ENCODE measurements at regions not wholly inside any gene's neighbourhood (a gene's known extent, or its start where the extent isn't known, plus 50 kb on each side); places are given as distances from the start of the nearest gene placed in this dataset.

- H2AFZ ChIP-seq (ENCODE audit: low read length): no peak overlapping the region
- CTCF ChIA-PET: no interaction called here
- BruUV-seq (replicated peaks): no TSS peak
Measured at GRCh38 chr6:128743974-128744765, 138.8 kb upstream of the LAMA2 start.

GRCh38 chr6:128742900-128743299 is 140.0 kb upstream of the LAMA2 start:
- no TSS peak for BruUV-seq (replicated peaks)
- Histone ChIP-seq H2AFZ (ENCODE audit: low read length) (no peak overlapping the region), H3K27me3 (ENCODE audit: low read length) (no peaks in the 10 kb centered on the region), H3K79me2 (ENCODE audit: low read length) (no peaks in the 10 kb centered on the region), H3K9me3 (ENCODE audit: low read length) (no peaks in the 10 kb centered on the region), H3K4me3 (ENCODE audit: low read length) (no peak overlapping the region), H3K9ac (ENCODE audit: low read length) (no peak overlapping the region), H3K27ac (ENCODE audit: low read length) (no peak overlapping the region), H4K20me1 (ENCODE audit: low read length) (no peaks in the 10 kb centered on the region), H3K4me2 (ENCODE audit: low read length) (no peak overlapping the region), H3K9me2 (replicated peaks; ENCODE audit: low read length) (no peaks in the 10 kb centered on the region), H3F3A (ENCODE audit: low read length, unreplicated experiment) (no peaks in the 10 kb centered on the region), H3K36me3 (ENCODE audit: low read depth, low read length) (no peaks in the 10 kb centered on the region), H3K4me1 (ENCODE audit: insufficient read depth, low read length) (peaks cover 16% of the 10 kb centered on the region)
- ATAC-seq: no peak
- ChIA-PET CTCF (no interaction called here), POLR2A (ENCODE audit: unreplicated experiment) (no interaction called here)
- DNase-seq: no peak
- intact Hi-C loops (cut with micrococcal nuclease): no loop called here
- TF ChIP-seq EZH2phosphoT487 (IDR thresholded peaks at IDR 0.05; ENCODE audit: borderline replicate concordance, low read length): no peak

More at GRCh38 chr6:128743974-128744765, 138.8 kb upstream of the LAMA2 start:
- no peaks in the 10 kb centered on the region for H3K27me3 ChIP-seq (ENCODE audit: low read length)
- no peak overlapping the region for H3K4me3 ChIP-seq (ENCODE audit: low read length)
- H3K9ac ChIP-seq (ENCODE audit: low read length): no peak overlapping the region
- no peaks in the 10 kb centered on the region for H4K20me1 ChIP-seq (ENCODE audit: low read length)
- intact Hi-C loops (cut with micrococcal nuclease): no loop called here
- no peak for TF ChIP-seq EZH2 (IDR thresholded peaks at IDR 0.05; ENCODE audit: low read length, unreplicated experiment)
- TF ChIP-seq CTCF (conservative IDR thresholded peaks at IDR 0.05; ENCODE audit: low read depth, low read length): no peak
- no peak for TF ChIP-seq EZH2phosphoT487 (IDR thresholded peaks at IDR 0.05; ENCODE audit: borderline replicate concordance, low read length)
- H3F3A ChIP-seq (ENCODE audit: low read length, unreplicated experiment): no peaks in the 10 kb centered on the region
- ATAC-seq (no peak), DNase-seq (no peak)
- H3K9me3 ChIP-seq (ENCODE audit: low read length): no peaks in the 10 kb centered on the region
- H3K4me1 ChIP-seq (ENCODE audit: insufficient read depth, low read length): peaks cover 5% of the 10 kb centered on the region
- H3K27ac ChIP-seq (ENCODE audit: low read length): no peak overlapping the region
- H3K79me2 ChIP-seq (ENCODE audit: low read length): no peaks in the 10 kb centered on the region
- H3K4me2 ChIP-seq (ENCODE audit: low read length): no peak overlapping the region
- no peaks in the 10 kb centered on the region for H3K9me2 ChIP-seq (replicated peaks; ENCODE audit: low read length)
- POLR2A ChIA-PET (ENCODE audit: unreplicated experiment): interaction anchor here (0.6 kb wide), 1 partner anchor 621 kb away, joined by 3 read pairs; no protein-coding TSS in a partner anchor
- no peaks in the 10 kb centered on the region for H3K36me3 ChIP-seq (ENCODE audit: low read depth, low read length)

GRCh38 chr6:128740951-128741350 is 142.0 kb upstream of the LAMA2 start:
- Histone ChIP-seq H3F3A (ENCODE audit: low read length, unreplicated experiment) (no peaks in the 10 kb centered on the region), H3K27ac (ENCODE audit: low read length) (no peak overlapping the region), H3K4me2 (ENCODE audit: low read length) (no peak overlapping the region), H3K4me3 (ENCODE audit: low read length) (no peak overlapping the region), H2AFZ (ENCODE audit: low read length) (no peak overlapping the region), H3K36me3 (ENCODE audit: low read depth, low read length) (no peaks in the 10 kb centered on the region), H3K4me1 (ENCODE audit: insufficient read depth, low read length) (peaks cover 20% of the 10 kb centered on the region), H3K27me3 (ENCODE audit: low read length) (no peaks in the 10 kb centered on the region), H3K9ac (ENCODE audit: low read length) (no peak overlapping the region), H3K79me2 (ENCODE audit: low read length) (no peaks in the 10 kb centered on the region), H4K20me1 (ENCODE audit: low read length) (no peaks in the 10 kb centered on the region), H3K9me3 (ENCODE audit: low read length) (no peaks in the 10 kb centered on the region), H3K9me2 (replicated peaks; ENCODE audit: low read length) (no peaks in the 10 kb centered on the region)
- ChIA-PET POLR2A (ENCODE audit: unreplicated experiment) (no interaction called here), CTCF (no interaction called here)
- no peak for TF ChIP-seq EZH2 (IDR thresholded peaks at IDR 0.05; ENCODE audit: low read length, unreplicated experiment)
- TF ChIP-seq EZH2phosphoT487 (IDR thresholded peaks at IDR 0.05; ENCODE audit: borderline replicate concordance, low read length): no peak
- TF ChIP-seq CTCF (conservative IDR thresholded peaks at IDR 0.05; ENCODE audit: low read depth, low read length): no peak
- no TSS peak for BruUV-seq (replicated peaks)
- intact Hi-C loops (cut with micrococcal nuclease): no loop called here
- no peak for ATAC-seq
- no peak for DNase-seq
